DMS114 treated with DMSO at 0.1 percent for 48 hours (cell line): ENCODE measurements at regions not wholly inside any gene's neighbourhood (a gene's known extent, or its start where the extent isn't known, plus 50 kb on each side); places are given as distances from the start of the nearest gene placed in this dataset.

Experiments used
- DNase-seq: peaks from one replicate; lab custom pipeline; 2025; ENCODE audit not compliant: unreplicated experiment; lab: John Stamatoyannopoulos, UW

DNA sequence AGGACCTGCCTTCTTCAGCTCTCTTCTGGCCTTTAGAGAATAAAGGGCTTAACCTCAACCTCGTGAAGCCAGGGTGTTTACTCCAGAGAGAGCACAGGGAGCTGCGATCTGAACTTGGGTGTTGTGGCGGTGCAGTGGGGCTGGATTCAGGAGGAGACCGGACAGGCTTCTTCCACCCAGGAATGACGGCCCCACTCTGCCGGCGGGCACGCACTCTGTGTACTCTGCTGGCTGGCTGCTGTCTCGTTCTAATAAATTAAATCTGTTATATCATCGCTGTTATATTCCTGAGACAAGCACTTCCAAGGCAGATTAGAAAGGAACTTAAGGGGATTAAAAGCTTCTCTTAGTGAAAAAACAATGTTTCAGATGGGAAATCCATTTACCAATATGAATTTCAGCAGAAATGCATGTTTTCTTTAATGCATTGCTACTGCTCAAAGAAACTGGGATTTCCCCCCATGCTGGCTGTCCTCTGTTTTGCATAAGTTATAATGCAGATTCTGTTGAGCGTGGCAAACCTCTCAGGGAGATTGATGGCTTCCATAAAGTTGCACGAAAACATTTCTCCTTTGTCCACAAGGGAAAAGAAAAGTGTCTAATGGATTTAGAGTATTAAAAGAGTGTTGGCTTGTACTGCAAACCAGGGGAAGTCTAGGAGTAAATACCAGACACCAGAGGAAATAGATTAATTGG, 168.6 kb upstream of the IRX3 start:
- no peak for DNase-seq

DNA sequence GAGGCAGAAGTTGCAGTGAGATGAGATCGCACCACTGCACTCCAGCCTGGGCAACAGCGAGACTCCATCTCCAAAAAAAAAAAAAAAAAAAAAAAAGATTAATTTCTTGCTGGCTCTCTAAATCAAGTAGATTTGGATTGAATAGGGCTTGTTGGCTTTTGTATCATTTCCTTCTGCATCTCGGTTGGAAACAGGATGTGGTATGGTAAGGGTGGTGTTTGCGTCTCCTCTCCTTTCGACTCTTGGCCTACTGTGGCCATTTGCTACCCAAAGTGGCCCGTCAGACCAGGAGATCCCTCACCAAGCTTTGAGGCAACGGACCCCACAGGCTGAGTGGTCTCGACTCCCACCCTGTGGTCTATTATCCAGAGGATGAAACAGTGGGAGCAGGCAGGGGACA, 168.0 kb upstream of the IRX3 start:
- no peak for DNase-seq

DNA sequence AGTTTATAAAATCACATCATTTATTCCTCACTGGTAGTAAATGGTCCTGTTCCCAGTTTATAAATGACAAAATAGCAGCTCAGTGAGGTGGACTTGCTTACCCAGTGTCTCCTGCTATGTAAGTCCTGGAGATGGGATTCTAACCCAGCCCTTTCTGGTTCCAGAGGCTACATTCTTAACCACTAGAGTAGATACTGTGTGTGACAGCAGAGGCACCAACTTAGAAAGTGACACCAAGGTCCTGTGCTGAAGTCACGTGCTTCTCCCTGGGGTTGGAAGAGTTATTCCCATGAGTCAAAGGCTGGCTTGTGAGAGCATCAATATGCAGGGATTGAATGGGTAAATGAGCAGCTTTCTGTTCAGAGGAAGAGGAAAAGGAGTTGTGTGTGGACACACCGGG, 167.3 kb upstream of the IRX3 start:
- DNase-seq, result no peak

DNA sequence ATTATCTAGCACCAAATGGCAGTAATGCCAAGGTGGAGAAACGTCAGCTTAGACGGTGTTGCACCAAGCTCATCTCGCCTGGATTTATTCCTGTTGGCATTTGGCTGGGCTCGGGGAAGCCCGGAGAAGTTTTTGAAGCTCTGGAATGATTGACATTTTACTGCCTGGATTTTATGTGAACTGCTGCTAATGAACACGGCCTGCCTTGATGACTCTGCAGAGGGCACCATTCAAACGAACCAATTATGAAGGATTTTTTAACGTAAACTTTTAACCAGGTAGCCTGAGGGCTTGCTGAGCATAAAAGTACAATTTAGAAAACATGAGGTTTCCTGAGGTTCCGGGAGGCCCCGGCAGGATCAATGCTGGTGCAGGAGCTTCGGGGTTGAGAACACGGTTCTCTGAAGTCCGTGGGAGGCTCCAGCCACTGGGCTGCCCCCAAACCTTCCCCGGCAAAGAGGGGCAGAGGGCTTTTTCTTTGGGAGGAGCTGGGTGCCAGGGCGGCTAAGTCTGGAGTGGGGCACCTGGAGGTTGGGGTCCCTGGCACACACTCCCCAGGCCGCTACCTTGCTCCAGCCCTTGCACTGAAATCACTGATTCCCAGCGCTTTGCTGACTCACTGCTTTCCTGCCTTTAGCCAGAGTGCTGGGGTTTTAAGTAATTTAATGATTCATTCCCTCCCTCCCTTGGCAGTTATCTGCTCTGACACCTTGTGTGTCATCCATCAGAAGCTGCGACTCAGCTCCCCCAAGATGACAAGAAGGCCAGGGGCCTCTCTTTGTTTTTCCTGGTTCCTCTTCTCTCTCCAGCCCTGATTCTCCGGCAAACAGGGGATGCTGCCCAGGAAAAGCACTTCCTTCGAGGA, 161.2 kb upstream of the IRX3 start:
- no peak for DNase-seq

DNA sequence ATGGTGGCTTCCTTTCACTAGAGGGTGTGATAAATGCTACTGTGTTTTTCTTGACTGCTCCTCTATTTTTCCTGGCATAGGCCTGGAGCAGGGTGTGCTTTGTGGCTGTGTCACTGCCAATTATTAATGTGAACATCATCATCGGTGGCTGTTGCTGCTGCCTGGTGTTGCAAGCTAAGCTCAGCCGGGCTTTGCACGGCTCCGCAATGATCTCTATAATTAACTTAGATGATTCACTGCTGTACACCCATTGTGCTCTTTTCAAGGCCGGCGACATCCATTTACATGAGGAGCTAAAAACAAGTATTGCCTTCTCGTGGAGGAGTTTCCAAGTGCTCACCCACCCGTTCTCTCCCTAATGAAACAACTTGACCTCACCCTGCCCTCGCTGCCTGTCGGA, 160.1 kb upstream of the IRX3 start:
- no peak for DNase-seq

DNA sequence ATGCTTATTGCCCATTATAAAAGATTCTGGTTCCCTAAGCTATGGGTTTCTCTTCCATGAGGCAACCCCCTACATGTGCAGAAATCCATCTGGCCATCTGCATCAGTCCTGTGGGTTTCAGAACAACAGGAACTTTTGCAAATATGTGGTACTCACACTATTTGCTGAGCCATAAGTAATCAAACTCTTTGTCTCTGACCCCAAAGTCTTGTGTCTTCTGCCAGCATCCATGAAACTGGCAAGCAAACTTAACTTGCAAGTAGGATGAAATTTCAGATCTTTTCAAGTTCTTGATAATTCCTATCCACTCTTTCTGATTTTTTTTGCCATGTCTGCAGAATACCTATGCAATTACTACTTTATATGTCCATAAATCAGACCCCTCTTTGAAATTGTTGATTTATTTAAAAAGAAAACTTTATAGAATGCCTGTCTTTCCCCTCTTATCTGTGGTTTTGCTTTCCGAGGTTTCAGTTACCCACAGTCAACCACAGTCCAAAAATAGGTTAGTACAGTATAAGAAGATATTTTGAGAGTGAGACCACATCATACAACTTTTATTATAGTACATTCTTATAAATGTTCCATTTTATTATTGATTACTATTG, 158.4 kb upstream of the IRX3 start:
- DNase-seq, result no peak

DNA sequence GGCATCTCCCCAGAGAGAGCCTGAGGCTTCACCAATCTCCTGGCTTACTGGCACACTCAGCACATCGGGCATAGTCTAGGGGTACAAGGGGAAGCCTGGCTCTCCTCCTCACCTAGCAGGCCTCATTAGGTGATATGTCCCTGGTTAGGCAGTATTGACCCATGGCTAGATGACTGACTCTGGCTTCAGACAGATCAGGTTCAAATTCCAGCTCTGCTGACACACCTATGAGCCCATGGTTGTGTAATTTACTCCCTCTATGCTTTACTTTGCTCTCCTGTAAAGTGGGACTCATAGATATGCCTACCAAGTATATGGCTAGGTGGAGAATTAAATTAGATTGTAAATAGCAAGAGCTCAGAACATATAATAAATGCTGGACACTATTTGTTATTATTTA, 157.3 kb upstream of the IRX3 start:
- DNase-seq, result no peak

DNA sequence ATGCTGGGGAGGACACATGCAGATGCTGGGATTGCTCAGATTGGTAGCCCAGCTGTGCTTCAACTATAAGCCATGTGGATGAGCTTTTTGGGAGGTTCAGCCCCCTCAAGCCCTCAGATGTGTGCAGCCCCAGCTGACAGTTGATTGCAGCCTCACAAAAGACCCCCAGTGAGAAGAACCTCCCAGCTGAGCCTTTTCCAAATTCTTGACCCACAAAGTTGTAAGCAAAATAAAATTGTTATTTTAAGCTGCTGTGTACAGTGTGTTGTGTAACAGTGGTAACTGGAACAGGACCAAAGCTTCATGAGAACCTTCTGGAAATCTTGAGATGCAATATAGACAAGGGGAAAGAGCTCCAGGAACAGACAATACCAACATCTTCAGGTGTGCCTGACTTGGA, 156.8 kb upstream of the IRX3 start:
- DNase-seq, result no peak

DNA sequence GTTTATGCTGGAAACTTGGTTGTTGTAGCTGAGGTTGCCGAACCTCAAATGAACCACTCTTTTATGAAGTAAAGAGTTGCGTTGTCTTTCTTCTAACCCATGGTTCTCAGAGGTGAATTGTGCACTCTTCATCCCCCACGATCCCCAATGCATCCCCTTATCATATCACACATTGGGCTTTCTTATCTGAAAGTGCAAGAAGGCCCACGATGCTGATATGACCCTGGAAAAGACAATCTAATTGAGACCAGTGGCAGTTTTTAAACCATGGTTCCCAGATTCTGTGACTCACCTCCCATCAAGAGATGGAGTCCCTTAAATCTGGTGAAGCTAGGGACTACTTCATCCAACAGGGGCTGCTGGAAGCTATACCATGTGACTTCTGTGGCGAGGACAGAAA, 156.3 kb upstream of the IRX3 start:
- no peak for DNase-seq

DNA sequence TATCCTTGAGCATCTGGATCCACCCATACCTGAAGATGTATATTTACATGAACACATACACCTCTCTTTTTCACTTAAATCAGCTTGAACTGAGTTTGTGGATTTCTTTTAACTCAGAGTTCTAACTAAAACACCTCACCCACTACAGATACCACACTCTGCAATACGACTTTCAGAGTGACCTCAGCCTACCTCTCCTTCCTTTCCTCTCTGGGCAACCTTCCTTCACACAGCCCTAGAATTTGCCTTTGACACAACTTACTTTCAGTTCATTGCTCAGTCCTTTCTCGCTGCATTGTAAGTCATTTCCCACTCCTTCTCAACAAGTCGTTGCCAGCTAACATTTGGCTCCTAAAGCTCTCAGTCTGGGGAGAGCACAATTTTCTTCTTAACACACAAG, 151.9 kb upstream of the IRX3 start:
- no peak for DNase-seq

DNA sequence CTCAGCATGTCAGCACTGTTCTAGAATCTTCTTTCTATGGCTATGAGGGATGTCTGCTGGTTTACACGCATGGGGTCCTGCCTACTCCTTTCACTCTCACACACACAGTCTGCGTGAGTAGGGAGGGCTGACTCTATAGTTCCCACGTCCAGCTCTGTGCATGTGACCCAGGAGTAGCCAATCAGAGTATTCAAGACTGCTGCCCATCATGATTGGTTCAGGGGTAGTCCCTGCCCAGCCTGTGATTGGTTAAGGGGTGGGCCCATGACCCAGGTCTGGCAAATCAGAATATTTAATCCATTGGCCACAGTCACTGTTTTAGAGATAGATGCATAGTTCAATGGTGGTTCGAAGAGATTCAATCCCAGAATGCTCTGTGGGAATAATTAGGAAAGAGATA, 151.3 kb upstream of the IRX3 start:
- no peak for DNase-seq

DNA sequence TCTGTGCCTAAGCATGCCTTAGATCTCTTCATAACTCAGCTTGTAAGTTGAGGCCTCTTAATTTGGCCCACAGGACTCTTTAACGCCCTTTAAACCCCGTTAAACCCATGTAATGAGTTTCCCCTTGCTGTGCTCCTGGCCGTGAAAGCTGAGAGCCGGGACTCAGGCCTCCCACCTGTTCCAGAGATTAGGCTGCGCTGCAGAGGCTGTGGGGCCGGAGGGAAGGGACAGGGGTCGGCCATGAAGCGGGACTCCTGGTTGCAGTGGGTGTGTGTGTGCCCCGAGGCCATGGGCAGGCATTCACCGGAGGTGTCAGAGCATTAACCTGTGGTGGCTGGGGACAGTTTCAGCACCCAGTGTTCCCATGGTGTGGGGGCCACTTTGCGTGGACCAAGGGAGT, 150.8 kb upstream of the IRX3 start:
- DNase-seq, result no peak

DNA sequence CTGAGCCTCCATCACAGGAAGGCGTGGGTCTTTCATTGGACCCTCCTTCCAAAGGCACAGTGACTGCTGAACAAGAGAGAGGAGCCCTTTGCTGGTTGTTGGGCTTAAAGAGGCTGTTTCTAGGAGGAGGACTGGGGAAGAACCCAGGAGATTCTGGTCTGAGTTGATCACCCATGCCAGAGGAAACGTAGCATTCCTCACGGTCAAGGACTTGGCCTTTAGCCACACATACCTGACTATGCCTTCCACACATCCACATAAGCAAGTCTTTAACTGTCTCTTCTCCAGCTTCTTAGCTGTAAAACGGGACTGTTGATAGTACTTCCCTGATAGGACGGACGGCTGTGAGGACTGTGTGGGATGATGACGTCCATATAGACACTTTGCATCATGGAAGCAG, 149.8 kb upstream of the IRX3 start:
- DNase-seq, result no peak

DNA sequence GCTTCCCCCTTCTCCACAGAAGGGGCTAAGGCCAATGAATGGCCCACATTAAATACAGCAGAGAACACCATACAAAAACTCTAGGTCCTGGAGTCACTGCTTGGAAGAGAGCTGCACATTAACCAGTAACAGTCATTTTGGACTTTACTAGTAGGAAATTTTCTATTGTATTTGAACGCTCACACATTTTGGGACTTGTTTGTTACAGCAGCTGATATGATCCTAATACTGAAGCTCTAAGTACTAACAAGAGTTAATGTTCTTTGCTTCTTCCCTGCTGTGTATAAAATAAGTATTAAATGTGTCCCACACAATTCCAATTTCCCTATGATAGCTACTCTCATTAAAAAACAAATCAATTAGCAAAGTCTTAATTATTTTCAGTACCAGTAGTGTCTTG, 148.3 kb upstream of the IRX3 start:
- no peak for DNase-seq

DNA sequence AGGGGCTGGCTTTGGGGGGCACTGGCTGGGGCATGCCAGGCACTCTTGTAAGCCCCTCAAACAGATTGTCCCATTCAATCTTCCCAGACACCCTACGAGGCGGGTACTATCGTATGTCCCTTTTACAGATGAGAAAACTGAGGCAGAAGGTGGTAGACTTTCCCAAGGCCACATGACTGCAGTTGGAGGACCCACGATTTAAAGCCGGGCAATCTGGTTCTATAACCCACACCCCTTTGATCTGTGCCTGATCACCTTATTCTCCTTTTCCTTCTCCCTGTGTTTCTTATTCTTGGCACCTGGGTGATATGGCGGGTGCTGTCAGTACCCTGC, 146.3 kb upstream of the IRX3 start:
- DNase-seq, result no peak

DNA sequence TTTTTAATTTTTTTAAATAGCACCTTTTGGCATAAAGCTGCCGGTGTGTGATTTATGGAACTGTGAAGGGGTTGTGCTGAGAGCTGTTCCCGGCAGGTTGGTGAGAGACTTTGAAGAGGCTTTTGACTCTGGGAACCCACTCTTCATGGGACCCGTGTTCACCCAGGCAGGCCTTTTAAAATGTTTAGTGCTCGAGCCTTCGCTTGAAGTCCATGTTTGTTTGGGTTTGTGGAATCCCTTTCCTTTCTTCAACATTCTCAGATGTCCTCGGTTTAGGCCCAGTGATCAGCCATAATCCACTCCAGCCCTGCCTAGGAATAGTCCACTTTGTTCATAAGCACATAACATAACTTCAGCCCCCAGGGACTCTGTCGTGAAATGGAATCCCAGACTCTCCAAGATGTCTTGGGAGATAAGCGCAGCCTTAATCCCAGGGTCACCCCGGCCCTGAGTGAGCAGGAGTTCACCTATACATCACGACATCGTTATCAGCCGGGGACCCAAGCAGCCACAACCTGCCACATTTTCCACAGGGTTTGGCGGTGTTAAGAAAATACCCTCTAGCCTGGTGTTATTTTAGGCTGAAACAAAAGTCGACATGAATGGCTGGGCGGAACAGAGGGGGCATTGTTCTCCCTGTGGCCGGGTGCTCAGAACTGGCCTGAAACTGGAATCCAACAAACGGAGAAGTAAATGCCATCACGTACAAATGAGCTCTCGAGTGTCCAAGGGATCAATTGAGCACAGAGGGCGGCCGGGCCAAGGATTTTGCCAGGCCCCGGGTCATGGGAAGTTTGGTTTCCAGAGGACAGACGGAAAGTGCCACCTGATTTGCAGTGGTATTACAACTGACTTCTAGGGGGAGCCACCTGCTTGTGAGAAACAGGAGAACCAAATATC, 145.7 kb upstream of the IRX3 start:
- DNase-seq, result no peak

DNA sequence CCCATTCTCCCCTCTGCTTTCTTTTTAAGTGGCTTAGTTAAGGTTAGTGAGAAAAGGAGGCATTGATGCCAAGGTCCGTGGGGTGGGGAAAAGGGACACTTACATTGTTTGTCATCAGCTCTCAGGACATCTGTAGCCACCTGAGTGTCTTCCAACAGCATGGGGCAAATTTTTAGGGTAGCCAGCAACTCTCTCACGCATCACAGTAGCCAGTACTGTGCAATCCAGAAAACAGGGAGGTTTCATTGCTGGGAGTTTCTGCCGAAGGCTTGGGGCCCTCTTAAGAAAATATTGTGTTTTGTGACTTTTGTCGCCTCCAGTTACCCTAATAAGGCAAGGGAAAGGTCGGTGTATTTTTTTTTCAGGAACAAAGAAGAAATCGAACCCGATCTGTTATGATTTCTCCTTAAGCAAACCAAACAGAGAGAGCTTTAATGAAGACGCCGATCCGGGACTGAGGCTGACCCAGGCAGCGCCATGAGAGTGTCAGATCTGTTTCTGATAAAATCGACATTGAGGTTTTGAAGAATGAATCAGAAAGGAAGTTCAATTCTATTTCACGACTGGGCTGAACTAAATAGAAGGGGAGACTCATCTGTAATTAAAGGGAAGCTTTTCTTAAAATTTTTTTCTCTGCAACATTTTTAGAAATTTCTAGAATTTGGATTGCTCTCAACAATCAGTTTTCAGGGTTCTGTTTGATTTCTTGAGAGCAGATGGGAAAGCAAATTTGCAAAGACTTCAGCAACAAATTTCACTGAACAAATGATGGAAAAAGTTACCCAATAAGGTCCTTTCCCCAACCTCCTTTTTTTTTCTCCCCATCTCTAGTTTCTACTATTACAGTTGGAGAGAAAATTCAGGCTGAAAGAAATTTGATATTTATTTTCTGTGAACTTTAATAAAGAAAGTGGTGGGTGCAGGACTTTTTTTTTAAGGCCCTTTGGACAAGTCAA, 144.7 kb upstream of the IRX3 start:
- no peak for DNase-seq

DNA sequence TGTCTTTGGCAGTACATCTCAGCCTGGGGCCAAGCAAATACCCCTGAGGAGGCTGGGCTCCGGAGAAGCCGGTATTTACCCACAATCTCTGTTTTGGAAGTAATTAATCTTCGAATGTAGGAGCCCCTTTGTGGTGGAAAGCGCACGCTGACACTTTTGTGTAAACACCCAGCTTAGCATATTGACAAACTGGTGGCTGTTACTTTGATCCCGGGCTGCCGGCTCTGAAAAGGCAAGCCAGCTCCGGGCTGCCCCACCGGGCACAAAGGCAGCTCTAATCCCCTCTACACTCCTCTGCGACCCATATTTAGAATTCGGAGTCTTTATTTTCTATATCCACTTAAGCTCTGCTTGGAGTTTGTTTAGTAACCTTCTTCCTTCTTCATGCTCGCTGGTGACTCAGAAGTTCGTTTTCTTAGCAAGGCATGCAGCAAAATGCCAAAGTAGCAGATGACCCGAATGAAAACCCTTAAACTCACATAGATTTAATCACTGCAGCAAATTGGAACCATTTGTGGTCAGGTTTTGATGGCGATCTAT, 144.0 kb upstream of the IRX3 start:
- no peak for DNase-seq

DNA sequence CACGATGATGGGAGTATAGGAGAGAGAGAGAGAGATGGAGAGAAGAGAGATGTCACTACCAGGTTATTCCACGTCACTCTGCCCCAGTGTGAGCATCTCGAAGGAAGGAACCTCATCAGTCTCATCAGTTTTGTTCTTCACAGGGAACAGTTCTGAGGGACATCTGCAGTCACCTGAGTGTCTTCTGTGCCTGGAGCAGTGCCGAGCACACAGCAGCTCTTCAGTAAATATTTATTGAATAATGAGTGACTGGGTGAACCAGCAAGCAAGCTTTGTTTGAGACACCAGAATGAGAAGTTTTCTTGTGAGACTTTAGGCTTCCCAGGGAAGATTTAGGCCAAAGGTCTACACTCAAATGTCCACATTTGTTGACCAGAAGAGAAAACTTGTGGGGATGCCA, 142.4 kb upstream of the IRX3 start:
- no peak for DNase-seq

DNA sequence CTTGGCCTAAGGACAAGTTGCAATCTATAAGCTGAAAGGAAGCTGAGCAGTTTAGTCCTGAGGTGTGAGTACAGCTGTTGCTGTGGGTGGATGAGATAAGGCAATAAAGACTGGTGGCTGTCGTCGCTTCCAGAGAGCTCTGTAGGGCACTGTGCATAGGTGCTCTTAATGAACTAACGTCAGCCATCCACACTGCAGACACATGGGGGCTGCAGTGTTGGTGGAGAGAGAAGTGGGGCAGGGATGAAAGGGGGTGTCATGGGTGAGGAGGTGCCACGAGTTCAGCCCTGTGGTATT, 139.9 kb upstream of the IRX3 start:
- no peak for DNase-seq
